ENCODE measurements at regions not wholly inside any gene's neighbourhood (a gene's known extent, or its start where the extent isn't known, plus 50 kb on each side); places are given as distances from the start of the nearest gene placed in this dataset.

- no peak for TF ChIP-seq CTCF (IDR thresholded peaks at IDR 0.05; ENCODE audit: insufficient read depth, low read depth, low read length)
- POLR2A ChIA-PET, result no interaction called here
- Histone ChIP-seq H3K4me3 (ENCODE audit: low read depth, low read length) (no peak overlapping the region), H3K36me3 (ENCODE audit: control insufficient read depth, insufficient read depth, low read length) (no peaks in the 10 kb centered on the region), H3K27me3 (ENCODE audit: control insufficient read depth, insufficient read depth, low read length) (peaks cover 2% of the 10 kb centered on the region)
- CTCF ChIA-PET, result interaction anchor here (0.8 to 2.1 kb wide), 3 partner anchors 12 to 378 kb away, joined by 3 to 5 read pairs (median 4); no protein-coding TSS in a partner anchor
- no peak for DNase-seq (ENCODE audit: low read depth)
Observed at GRCh38 chr2:19746137-19746600, 155.6 kb downstream of the TTC32 start.

DNA sequence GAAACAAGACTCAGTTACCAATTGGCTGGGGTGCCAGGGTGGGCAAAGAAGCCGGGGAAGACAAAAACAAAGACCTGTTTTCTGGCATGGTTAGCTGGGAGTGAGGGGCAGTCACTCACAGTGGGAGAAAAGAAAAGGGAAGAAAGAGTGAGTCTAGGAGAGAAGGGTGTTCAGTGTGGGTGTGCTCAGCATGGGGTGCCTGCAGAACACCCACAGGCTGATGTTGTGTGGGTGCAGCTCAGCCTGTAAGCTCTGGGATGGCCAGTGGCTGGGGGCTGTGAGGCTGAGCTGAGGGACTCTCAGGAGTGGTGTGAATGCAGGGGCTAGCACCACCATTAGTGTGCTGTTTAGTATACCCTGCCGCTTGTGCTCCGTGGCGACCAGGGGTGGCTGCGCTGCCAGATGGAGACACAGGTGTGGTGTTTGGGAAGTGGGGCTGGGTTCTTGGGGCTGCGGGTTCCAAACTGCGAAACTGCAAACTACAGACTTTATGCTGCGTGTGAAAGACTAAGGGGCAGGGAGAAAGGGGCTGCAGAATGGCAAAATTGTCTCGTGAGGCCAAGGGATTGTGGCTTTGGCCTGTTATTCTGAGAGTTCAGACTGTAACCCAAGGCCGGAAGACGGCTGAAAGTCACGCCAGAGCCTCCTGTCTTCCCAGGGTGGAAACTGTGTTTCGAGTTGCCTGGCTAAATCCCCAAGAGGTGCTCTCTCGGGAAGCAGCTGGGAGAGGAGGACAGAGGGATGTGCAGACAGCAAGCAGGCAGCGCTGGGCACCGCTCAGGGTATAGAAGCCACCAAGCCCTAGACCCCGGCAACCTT, 156.3 kb downstream of the TTC32 start:
- no peak overlapping the region for H3K4me3 ChIP-seq (ENCODE audit: low read depth, low read length)
- DNase-seq (ENCODE audit: low read depth), result no peak
- ChIA-PET CTCF (interaction anchor here (1.2 to 2.1 kb wide), 2 partner anchors 13 to 378 kb away, joined by 4 to 5 read pairs; no protein-coding TSS in a partner anchor), POLR2A (no interaction called here)
- no peaks in the 10 kb centered on the region for H3K36me3 ChIP-seq (ENCODE audit: control insufficient read depth, insufficient read depth, low read length)
- no peak for TF ChIP-seq CTCF (IDR thresholded peaks at IDR 0.05; ENCODE audit: insufficient read depth, low read depth, low read length)
- no peaks in the 10 kb centered on the region for H3K27me3 ChIP-seq (ENCODE audit: control insufficient read depth, insufficient read depth, low read length)

DNA sequence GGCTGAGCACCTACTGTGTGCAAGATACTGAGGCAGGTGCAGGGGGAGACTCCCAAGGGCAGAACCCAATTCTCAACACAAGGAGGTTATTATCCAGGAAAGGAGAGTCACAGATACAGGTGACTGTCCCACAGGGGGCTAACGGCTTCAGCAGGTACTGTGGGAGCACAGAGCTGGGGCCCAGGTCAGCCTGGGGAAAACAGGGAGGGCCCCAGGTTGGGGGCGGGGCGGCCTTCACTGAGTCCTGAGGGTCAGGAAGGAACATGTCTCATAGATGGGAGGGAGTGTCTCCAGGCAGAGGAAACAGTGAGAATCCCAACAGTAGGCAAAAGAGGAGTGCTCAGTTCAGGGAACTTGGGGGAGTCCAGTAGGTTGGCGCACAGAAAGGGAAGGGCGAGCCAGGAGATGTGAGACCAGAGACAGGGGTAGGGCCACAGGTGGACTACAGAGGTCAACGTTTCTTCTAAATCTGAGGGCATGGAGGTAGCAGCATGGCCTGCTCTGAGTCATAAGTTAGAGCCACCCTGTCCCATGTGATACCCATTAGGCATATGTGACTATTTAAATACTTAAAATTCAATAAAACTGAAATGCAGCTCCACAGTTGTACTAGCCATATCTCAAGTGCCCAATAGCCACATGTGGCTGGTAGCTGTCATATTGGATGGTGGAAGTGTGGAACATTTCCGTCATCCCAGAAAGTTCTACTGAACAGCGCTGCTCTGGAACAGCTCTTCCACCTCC, 157.2 kb downstream of the TTC32 start:
- ChIA-PET CTCF (interaction anchor here (2.1 kb wide), 1 partner anchor 377 kb away, joined by 4 read pairs; no protein-coding TSS in a partner anchor), POLR2A (no interaction called here)
- Histone ChIP-seq H3K27me3 (ENCODE audit: control insufficient read depth, insufficient read depth, low read length) (no peaks in the 10 kb centered on the region), H3K36me3 (ENCODE audit: control insufficient read depth, insufficient read depth, low read length) (no peaks in the 10 kb centered on the region), H3K4me3 (ENCODE audit: low read depth, low read length) (no peak overlapping the region)
- no peak for DNase-seq (ENCODE audit: low read depth)
- TF ChIP-seq CTCF (IDR thresholded peaks at IDR 0.05; ENCODE audit: insufficient read depth, low read depth, low read length), result no peak

DNA sequence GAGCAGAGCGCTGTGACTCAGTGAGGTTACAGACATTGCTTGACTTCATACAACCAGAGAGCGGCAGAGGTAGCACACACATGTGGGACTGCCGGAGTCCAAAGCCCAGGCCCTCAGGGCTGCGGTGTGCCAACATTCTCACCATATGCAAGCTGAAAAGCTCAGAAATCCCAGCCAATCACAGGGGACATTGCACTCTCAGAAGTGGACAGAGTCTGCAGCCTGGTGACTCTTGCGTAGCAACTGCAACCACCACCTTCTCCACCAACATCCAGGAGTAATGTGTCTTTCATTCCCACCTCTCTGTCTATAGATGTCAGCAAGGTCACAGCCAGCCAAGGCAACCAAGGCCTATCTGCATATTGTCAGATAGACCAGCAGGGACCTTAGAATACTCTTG, 158.1 kb downstream of the TTC32 start:
- ChIA-PET CTCF (interaction anchor here (0.8 kb wide), 1 partner anchor 10 kb away, joined by 3 read pairs; no protein-coding TSS in a partner anchor), POLR2A (no interaction called here)
- no peaks in the 10 kb centered on the region for H3K27me3 ChIP-seq (ENCODE audit: control insufficient read depth, insufficient read depth, low read length)
- no peak overlapping the region for H3K4me3 ChIP-seq (ENCODE audit: low read depth, low read length)
- no peaks in the 10 kb centered on the region for H3K36me3 ChIP-seq (ENCODE audit: control insufficient read depth, insufficient read depth, low read length)
- DNase-seq (ENCODE audit: low read depth), result no peak
- TF ChIP-seq CTCF (IDR thresholded peaks at IDR 0.05; ENCODE audit: insufficient read depth, low read depth, low read length), result no peak

DNA sequence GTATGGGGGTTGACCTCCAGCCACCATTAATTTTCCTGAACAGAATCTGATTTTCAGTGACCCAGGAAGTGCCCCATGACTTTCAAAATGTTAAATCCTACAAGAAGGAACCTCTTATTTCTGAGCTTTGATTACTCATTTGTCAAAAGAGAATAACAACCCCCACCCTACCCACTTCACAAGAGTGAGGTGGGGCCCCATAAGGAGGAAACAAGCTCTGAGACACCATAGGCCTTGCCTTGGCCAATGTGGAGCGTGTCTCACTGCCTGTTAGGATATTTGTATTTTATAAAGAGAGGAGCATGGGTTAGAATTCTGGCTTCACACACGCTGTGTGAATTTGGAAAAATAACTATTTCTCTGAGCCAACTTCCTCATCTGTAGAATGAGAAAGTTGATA, 158.9 kb downstream of the TTC32 start:
- CTCF ChIA-PET, result interaction anchor here (0.8 kb wide), 1 partner anchor 9 kb away, joined by 3 read pairs; no protein-coding TSS in a partner anchor
- POLR2A ChIA-PET, result no interaction called here

More for the DNA sequence above, 158.9 kb downstream of the TTC32 start:
- DNase-seq (ENCODE audit: low read depth), result no peak
- TF ChIP-seq CTCF (IDR thresholded peaks at IDR 0.05; ENCODE audit: insufficient read depth, low read depth, low read length), result no peak
- Histone ChIP-seq H3K36me3 (ENCODE audit: control insufficient read depth, insufficient read depth, low read length) (no peaks in the 10 kb centered on the region), H3K27me3 (ENCODE audit: control insufficient read depth, insufficient read depth, low read length) (no peaks in the 10 kb centered on the region), H3K4me3 (ENCODE audit: low read depth, low read length) (no peak overlapping the region)
